WTC11 (cell line): ENCODE measurements at regions not wholly inside any gene's neighbourhood (a gene's known extent, or its start where the extent isn't known, plus 50 kb on each side); places are given as distances from the start of the nearest gene placed in this dataset.
"Not testable (repeated sequence)": the region's sequence is repeated elsewhere in the genome, so short reads cannot be mapped to it uniquely, and the experiment has no call there.

Source experiments
- ETV6 ChIP-seq: sonication (generic); formaldehyde crosslinking; IDR thresholded peaks from 2 replicates; pipeline ENCODE4 v1.8.1; 2022; ENCODE audit warnings: mild to moderate bottlenecking, missing genetic modification reagents
- SMAD4 ChIP-seq: sonication (generic); formaldehyde crosslinking; IDR thresholded peaks from 2 replicates; pipeline ENCODE4 v1.8.0; 2022; ENCODE audit warnings: mild to moderate bottlenecking, missing genetic modification reagents
- ZNF281 ChIP-seq: sonication (generic); formaldehyde crosslinking; IDR thresholded peaks from 2 replicates; pipeline ENCODE4 v1.8.0; 2023; ENCODE audit warnings: mild to moderate bottlenecking, missing genetic modification reagents
- ZNF423 ChIP-seq: fragments of 250-450 bp; sonication (Bioruptor Pico); IDR thresholded peaks from 2 replicates; pipeline ENCODE4 v2.1.2; 2022; ENCODE audit warnings: mild to moderate bottlenecking, moderate library complexity
- TF ChIP-seq, protein P1 (sequence below): fragments of 200-600 bp; IDR thresholded peaks from 2 replicates; pipeline ENCODE4 v1.8.0; 2022; ENCODE audit warnings: antibody characterized with exemption
- TF ChIP-seq, protein P2 (sequence below): sonication (generic); formaldehyde crosslinking; IDR thresholded peaks from 2 replicates; pipeline ENCODE4 v1.8.1; 2022; ENCODE audit warnings: mild to moderate bottlenecking, missing genetic modification reagents, moderate library complexity, borderline replicate concordance

DNA sequence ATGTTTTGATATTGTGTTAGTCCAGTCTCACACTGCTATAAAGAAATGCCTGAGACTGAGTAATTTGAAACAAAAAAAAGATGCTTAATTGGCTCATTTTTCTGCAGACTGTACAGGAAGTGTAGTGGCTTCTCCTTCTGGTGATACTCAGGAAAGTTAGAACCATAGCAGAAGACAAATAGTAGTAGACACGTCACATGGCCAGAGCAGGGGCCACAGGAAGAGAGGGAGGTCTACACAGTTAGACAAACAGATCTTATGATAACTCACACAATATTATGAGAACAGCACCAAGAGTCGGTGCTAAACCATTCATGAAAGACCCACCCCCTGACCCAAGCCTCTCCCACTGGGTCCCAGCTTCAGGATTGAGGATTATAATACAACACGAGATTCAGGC lies 181.5 kb upstream of the TP53TG3D start:
- TF ChIP-seq ZNF423 (CRISPR knock-in tag); ZNF281 (CRISPR knock-in tag); SMAD4 (CRISPR knock-in tag); ETV6: not testable (repeated sequence)
- TF ChIP-seq, protein P1, sequence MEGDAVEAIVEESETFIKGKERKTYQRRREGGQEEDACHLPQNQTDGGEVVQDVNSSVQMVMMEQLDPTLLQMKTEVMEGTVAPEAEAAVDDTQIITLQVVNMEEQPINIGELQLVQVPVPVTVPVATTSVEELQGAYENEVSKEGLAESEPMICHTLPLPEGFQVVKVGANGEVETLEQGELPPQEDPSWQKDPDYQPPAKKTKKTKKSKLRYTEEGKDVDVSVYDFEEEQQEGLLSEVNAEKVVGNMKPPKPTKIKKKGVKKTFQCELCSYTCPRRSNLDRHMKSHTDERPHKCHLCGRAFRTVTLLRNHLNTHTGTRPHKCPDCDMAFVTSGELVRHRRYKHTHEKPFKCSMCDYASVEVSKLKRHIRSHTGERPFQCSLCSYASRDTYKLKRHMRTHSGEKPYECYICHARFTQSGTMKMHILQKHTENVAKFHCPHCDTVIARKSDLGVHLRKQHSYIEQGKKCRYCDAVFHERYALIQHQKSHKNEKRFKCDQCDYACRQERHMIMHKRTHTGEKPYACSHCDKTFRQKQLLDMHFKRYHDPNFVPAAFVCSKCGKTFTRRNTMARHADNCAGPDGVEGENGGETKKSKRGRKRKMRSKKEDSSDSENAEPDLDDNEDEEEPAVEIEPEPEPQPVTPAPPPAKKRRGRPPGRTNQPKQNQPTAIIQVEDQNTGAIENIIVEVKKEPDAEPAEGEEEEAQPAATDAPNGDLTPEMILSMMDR: not testable (repeated sequence)
- TF ChIP-seq, protein P2, sequence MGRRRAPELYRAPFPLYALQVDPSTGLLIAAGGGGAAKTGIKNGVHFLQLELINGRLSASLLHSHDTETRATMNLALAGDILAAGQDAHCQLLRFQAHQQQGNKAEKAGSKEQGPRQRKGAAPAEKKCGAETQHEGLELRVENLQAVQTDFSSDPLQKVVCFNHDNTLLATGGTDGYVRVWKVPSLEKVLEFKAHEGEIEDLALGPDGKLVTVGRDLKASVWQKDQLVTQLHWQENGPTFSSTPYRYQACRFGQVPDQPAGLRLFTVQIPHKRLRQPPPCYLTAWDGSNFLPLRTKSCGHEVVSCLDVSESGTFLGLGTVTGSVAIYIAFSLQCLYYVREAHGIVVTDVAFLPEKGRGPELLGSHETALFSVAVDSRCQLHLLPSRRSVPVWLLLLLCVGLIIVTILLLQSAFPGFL (CRISPR knock-in tag): not testable (repeated sequence)
